ENCODE measurements at regions not wholly inside any gene's neighbourhood (a gene's known extent, or its start where the extent isn't known, plus 50 kb on each side); places are given as distances from the start of the nearest gene placed in this dataset.

- DNase-seq (ENCODE audit: low read depth) = no peak
- peak; percentile 40 for TF ChIP-seq CTCF (IDR thresholded peaks at IDR 0.05; ENCODE audit: insufficient read depth, low read length, poor library complexity, severe bottlenecking)
- no peaks in the 10 kb centered on the region for H3K27me3 ChIP-seq (ENCODE audit: control insufficient read depth, insufficient read depth, low read length)
Measured at GRCh38 chr5:158013939-158014338, 155.0 kb upstream of the CLINT1 start.

GRCh38 chr5:158013303-158013702 lies 154.4 kb upstream of the CLINT1 start:
- no peak for TF ChIP-seq CTCF (IDR thresholded peaks at IDR 0.05; ENCODE audit: insufficient read depth, low read length, poor library complexity, severe bottlenecking)
- Histone ChIP-seq H3K4me3 (ENCODE audit: low read depth, low read length) (no peak overlapping the region), H3K36me3 (ENCODE audit: control insufficient read depth, insufficient read depth, low read length) (no peaks in the 10 kb centered on the region), H3K27me3 (ENCODE audit: control insufficient read depth, insufficient read depth, low read length) (no peaks in the 10 kb centered on the region)
- DNase-seq (ENCODE audit: low read depth) = no peak

More at GRCh38 chr5:158013939-158014338, 155.0 kb upstream of the CLINT1 start:
- Histone ChIP-seq H3K4me3 (ENCODE audit: low read depth, low read length) (no peak overlapping the region), H3K36me3 (ENCODE audit: control insufficient read depth, insufficient read depth, low read length) (no peaks in the 10 kb centered on the region)

GRCh38 chr5:158011422-158011821 lies 152.5 kb upstream of the CLINT1 start:
- no peak for DNase-seq (ENCODE audit: low read depth)
- no peak overlapping the region for H3K4me3 ChIP-seq (ENCODE audit: low read depth, low read length)
- no peaks in the 10 kb centered on the region for H3K36me3 ChIP-seq (ENCODE audit: control insufficient read depth, insufficient read depth, low read length)
- no peaks in the 10 kb centered on the region for H3K27me3 ChIP-seq (ENCODE audit: control insufficient read depth, insufficient read depth, low read length)
- TF ChIP-seq CTCF (IDR thresholded peaks at IDR 0.05; ENCODE audit: insufficient read depth, low read length, poor library complexity, severe bottlenecking) = no peak

- TF ChIP-seq CTCF (IDR thresholded peaks at IDR 0.05; ENCODE audit: insufficient read depth, low read length, poor library complexity, severe bottlenecking) = no peak
- H3K4me3 ChIP-seq (ENCODE audit: low read depth, low read length) = no peak overlapping the region
- no peak for DNase-seq (ENCODE audit: low read depth)
- H3K36me3 ChIP-seq (ENCODE audit: control insufficient read depth, insufficient read depth, low read length) = no peaks in the 10 kb centered on the region
- H3K27me3 ChIP-seq (ENCODE audit: control insufficient read depth, insufficient read depth, low read length) = no peaks in the 10 kb centered on the region
Measured at GRCh38 chr5:158010831-158011230, 151.9 kb upstream of the CLINT1 start.

GRCh38 chr5:158007336-158007735 lies 148.4 kb upstream of the CLINT1 start:
- H3K4me3 ChIP-seq (ENCODE audit: low read depth, low read length) = no peak overlapping the region
- H3K36me3 ChIP-seq (ENCODE audit: control insufficient read depth, insufficient read depth, low read length) = no peaks in the 10 kb centered on the region
- no peaks in the 10 kb centered on the region for H3K27me3 ChIP-seq (ENCODE audit: control insufficient read depth, insufficient read depth, low read length)
- DNase-seq (ENCODE audit: low read depth) = no peak
- TF ChIP-seq CTCF (IDR thresholded peaks at IDR 0.05; ENCODE audit: insufficient read depth, low read length, poor library complexity, severe bottlenecking) = no peak

GRCh38 chr5:157999696-158000095 lies 140.8 kb upstream of the CLINT1 start:
- no peak for DNase-seq (ENCODE audit: low read depth)
- H3K36me3 ChIP-seq (ENCODE audit: control insufficient read depth, insufficient read depth, low read length) = no peaks in the 10 kb centered on the region
- H3K27me3 ChIP-seq (ENCODE audit: control insufficient read depth, insufficient read depth, low read length) = no peaks in the 10 kb centered on the region
- TF ChIP-seq CTCF (IDR thresholded peaks at IDR 0.05; ENCODE audit: insufficient read depth, low read length, poor library complexity, severe bottlenecking) = no peak
- no peak overlapping the region for H3K4me3 ChIP-seq (ENCODE audit: low read depth, low read length)
